ENCODE measurements at regions not wholly inside any gene's neighbourhood (a gene's known extent, or its start where the extent isn't known, plus 50 kb on each side); places are given as distances from the start of the nearest gene placed in this dataset.

DNA sequence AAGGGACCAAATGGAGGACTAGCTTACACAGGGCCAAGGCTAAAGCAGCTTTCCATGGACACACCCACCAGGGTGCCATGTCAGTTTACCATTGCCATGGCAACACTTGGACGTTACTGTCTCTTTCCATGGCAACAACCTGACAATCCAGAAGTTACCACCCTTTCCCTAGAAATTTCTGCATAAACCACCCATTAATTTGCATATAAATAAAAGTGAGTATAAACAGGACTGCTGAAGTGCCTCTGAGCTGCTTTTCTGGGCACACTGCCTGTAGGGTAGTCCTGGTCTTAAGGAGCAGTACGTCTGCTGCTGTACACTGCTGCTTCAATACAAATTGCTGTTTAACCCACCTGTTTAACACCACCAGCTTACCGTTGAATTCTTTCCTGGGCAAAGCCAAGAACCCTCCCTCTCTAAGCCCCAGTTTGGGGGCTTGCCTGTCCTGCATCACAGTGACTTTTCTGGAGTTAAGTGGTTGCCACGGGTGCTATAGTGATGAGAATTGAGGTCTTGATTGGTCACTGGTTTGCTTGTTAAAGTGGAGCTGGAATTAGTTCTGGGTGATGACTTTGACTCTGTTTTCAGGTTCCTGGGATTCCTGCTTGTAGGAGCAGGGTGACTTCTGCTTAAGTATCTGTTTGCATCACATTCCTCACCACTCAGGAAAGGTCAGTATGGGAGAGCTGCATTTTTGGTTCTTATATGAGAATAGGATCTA, 83.2 kb downstream of the CLDN17 start:
- ATAC-seq (no peak), DNase-seq (ENCODE audit: low read depth, low spot score) (no peak), FAIRE-seq (no peak)
- Histone ChIP-seq H3K9me3 (replicated peaks; ENCODE audit: control insufficient read depth, insufficient read depth, low read length) (no peaks in the 10 kb centered on the region), H3K4me2 (ENCODE audit: control insufficient read depth, insufficient read depth) (no peak overlapping the region), H3K4me1 (ENCODE audit: control insufficient read depth, insufficient read depth, low read length) (no peaks in the 10 kb centered on the region), H3K9ac (ENCODE audit: control insufficient read depth, insufficient read depth, low read length) (no peak overlapping the region), H3K27me3 (replicated peaks in 1 of 2; ENCODE audit: control insufficient read depth in 2 of 2, insufficient read depth in 2 of 2, low read length in 1 of 2) (no peaks in the 10 kb centered on the region), H3K4me3 (no peak overlapping the region), H2AFZ (ENCODE audit: control insufficient read depth, low read depth, low read length) (no peak overlapping the region), H4K20me1 (ENCODE audit: control insufficient read depth, insufficient read depth) (no peaks in the 10 kb centered on the region), H3K36me3 (ENCODE audit: control insufficient read depth in 2 of 2, insufficient read depth in 2 of 2, low read length in 1 of 2) (no peaks in the 10 kb centered on the region), H3K79me2 (ENCODE audit: control insufficient read depth, insufficient read depth, low read length) (no peaks in the 10 kb centered on the region), H3K27ac (ENCODE audit: control insufficient read depth, insufficient read depth) (no peak overlapping the region)
- ChIA-PET POLR2A (no interaction called here), CTCF (interaction anchor here (1.3 kb wide), 1 partner anchor 40 kb away, joined by 3 read pairs; no protein-coding TSS in a partner anchor), SMC1A (ENCODE audit: uncharacterized antibody, unreplicated experiment) (no interaction called here), RAD21 (ENCODE audit: unreplicated experiment) (no interaction called here)
- intact Hi-C loops (cut with micrococcal nuclease; ENCODE audit: unreplicated experiment) = no loop called here
- BruUV-seq (replicated peaks) = no TSS peak
- in situ Hi-C loops (cut with MboI) = no loop called here
- WGBS (ENCODE audit: insufficient coverage, insufficient replicate concordance, low lambda C conversion rate, missing lambda C conversion rate) = 2% methylated on average over 4 of the region's 4 CpGs
- TF ChIP-seq CEBPB (IDR thresholded peaks at IDR 0.05; ENCODE audit: borderline replicate concordance in 1 of 2, low read depth in 2 of 2, low read length in 2 of 2) = no peak

- Histone ChIP-seq H3K4me1 (ENCODE audit: control insufficient read depth, insufficient read depth, low read length) (no peaks in the 10 kb centered on the region), H3K4me2 (ENCODE audit: control insufficient read depth, insufficient read depth) (no peak overlapping the region), H3K9ac (ENCODE audit: control insufficient read depth, insufficient read depth, low read length) (no peak overlapping the region), H3K4me3 (no peak overlapping the region), H3K79me2 (ENCODE audit: control insufficient read depth, insufficient read depth, low read length) (no peaks in the 10 kb centered on the region), H3K27me3 (replicated peaks in 1 of 2; ENCODE audit: control insufficient read depth in 2 of 2, insufficient read depth in 2 of 2, low read length in 1 of 2) (no peaks in the 10 kb centered on the region), H2AFZ (ENCODE audit: control insufficient read depth, low read depth, low read length) (no peak overlapping the region), H4K20me1 (ENCODE audit: control insufficient read depth, insufficient read depth) (no peaks in the 10 kb centered on the region), H3K9me3 (replicated peaks; ENCODE audit: control insufficient read depth, insufficient read depth, low read length) (no peaks in the 10 kb centered on the region), H3K27ac (ENCODE audit: control insufficient read depth, insufficient read depth) (no peak overlapping the region), H3K36me3 (ENCODE audit: control insufficient read depth in 2 of 2, insufficient read depth in 2 of 2, low read length in 1 of 2) (no peaks in the 10 kb centered on the region)
- 0% methylated on average over 2 of the region's 2 CpGs for WGBS (ENCODE audit: insufficient coverage, insufficient replicate concordance, low lambda C conversion rate, missing lambda C conversion rate)
- TF ChIP-seq CBX5 (IDR thresholded peaks at IDR 0.05; ENCODE audit: low read depth) (no peak), GABPA (IDR thresholded peaks at IDR 0.05; ENCODE audit: low read depth) (no peak), ZNF384 (IDR thresholded peaks at IDR 0.05; ENCODE audit: borderline replicate concordance, low read depth, low read length) (no peak), PAX5 (IDR thresholded peaks at IDR 0.05; ENCODE audit: borderline replicate concordance, low read depth, low read length) (no peak), RBBP5 (conservative IDR thresholded peaks at IDR 0.05) (no peak), PAX8 (IDR thresholded peaks at IDR 0.05) (no peak)
- ChIA-PET CTCF (interaction anchor here (0.8 kb wide), 1 partner anchor 37 kb away, joined by 3 read pairs; no protein-coding TSS in a partner anchor), POLR2A (no interaction called here), SMC1A (ENCODE audit: uncharacterized antibody, unreplicated experiment) (no interaction called here), RAD21 (ENCODE audit: unreplicated experiment) (no interaction called here)
- ATAC-seq = no peak
- DNase-seq (ENCODE audit: low read depth, low spot score) = no peak
- BruUV-seq (replicated peaks) = no TSS peak
- FAIRE-seq = no peak
- in situ Hi-C loops (cut with MboI) (no loop called here), intact Hi-C loops (cut with micrococcal nuclease; ENCODE audit: unreplicated experiment) (no loop called here)
Measured at GRCh38 chr21:30081506-30081905, 85.1 kb downstream of the CLDN17 start.
